DOHH2 (cell line): ENCODE measurements at regions not wholly inside any gene's neighbourhood (a gene's known extent, or its start where the extent isn't known, plus 50 kb on each side); places are given as distances from the start of the nearest gene placed in this dataset.

Source experiments
- CTCF ChIP-seq: fragments of 200-600 bp; sonication (generic); IDR thresholded peaks from one replicate; pipeline ENCODE4 v1.5.1; 2014; ENCODE audit warnings: antibody characterized with exemption, mild to moderate bottlenecking, low read depth, low read length; ENCODE audit not compliant: poor library complexity, severe bottlenecking
- EZH2phosphoT487 ChIP-seq: fragments of 200-600 bp; sonication (generic); IDR thresholded peaks from 2 replicates; pipeline ENCODE4 v1.6.1; 2017; ENCODE audit warnings: borderline replicate concordance, mild to moderate bottlenecking, antibody characterized with exemption, low read length, moderate library complexity, mixed read lengths

DNA sequence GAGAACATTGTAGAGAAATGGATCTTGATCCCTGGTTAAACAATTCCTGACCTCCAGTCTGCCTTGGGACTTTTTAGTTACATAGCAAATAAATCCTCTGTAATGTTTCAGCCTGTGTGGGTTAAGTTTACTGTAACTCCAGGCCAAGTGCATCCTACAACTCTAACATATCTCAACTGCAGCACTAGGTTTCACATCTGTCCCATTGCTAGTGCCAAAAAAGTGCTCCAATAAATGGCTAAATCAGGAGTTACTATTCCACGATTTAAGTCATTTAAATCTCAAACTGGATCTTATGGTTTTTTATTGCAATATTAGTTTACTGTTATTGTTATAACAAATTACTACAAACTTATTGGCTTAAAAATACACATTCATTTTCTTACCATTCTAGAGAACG lies 479.6 kb downstream of the GPAM start:
- TF ChIP-seq CTCF (no peak), EZH2phosphoT487 (no peak)
